Esophagus squamous epithelium (tissue), 5 donors: ENCODE measurements at regions not wholly inside any gene's neighbourhood (a gene's known extent, or its start where the extent isn't known, plus 50 kb on each side); places are given as distances from the start of the nearest gene placed in this dataset.
"Not testable (repeated sequence)": the region's sequence is repeated elsewhere in the genome, so short reads cannot be mapped to it uniquely, and the experiment has no call there.

Experiments used
- DNase-seq: peaks from one replicate; lab custom pipeline; 2025; lab: John Stamatoyannopoulos, UW
- H3K27ac ChIP-seq, 4 donors: fragments of 200-600 bp; sonication (generic); one replicate each; pipeline ENCODE4 v1.5.1; 2016 to 2019; ENCODE audit warnings: mild to moderate bottlenecking in 1 of 4
- H3K27me3 ChIP-seq, 4 donors: fragments of 200-600 bp; sonication (generic); 1 replicate in 3 of 4; 2 replicates in 1 of 4; pipeline versions ENCODE4 v1.5.1 to v1.6.0; 2017 to 2021; ENCODE audit warnings: antibody characterized with exemption in 1 of 4
- H3K36me3 ChIP-seq, 3 donors: fragments of 200-600 bp; sonication (generic); one replicate each; pipeline ENCODE4 v1.5.1; 2016 to 2019
- H3K4me1 ChIP-seq, 3 donors: fragments of 200-600 bp; sonication (generic); one replicate each; pipeline ENCODE4 v1.5.1; 2017 to 2019
- H3K4me3 ChIP-seq, 4 donors: fragments of 200-600 bp; sonication (generic); 1 replicate in 3 of 4; 2 replicates in 1 of 4; pipeline ENCODE4 v1.5.1; 2016 to 2019; ENCODE audit warnings: mild to moderate bottlenecking in 2 of 4, moderate library complexity in 1 of 4
- H3K9me3 ChIP-seq, 3 donors: fragments of 200-600 bp; sonication (generic); one replicate each; pipeline ENCODE4 v1.5.1; 2016 to 2019
- CTCF ChIP-seq, 6 experiments: fragments of 450-650 bp in 4 of 6; fragments of 200-600 bp in 2 of 6; sonication (generic) in 2 of 6; IDR thresholded peaks; one replicate each; pipeline ENCODE4 v1.5.1; 2016 to 2019; ENCODE audit warnings: antibody characterized with exemption in 6 of 6, mild to moderate bottlenecking in 4 of 6, moderate library complexity in 4 of 6
- POLR2A ChIP-seq, 4 donors: fragments of 450-650 bp; IDR thresholded peaks; one replicate each; pipeline ENCODE4 v1.6.1; 2017; ENCODE audit warnings: antibody characterized with exemption in 4 of 4, mild to moderate bottlenecking in 4 of 4, moderate library complexity in 3 of 4
- WGBS, 2 donors: methylation state at CpG; one replicate each; pipeline ENCODE4 v1.1.5; 2018; 5-methylcytosine and 5-hydroxymethylcytosine counted together
- intact Hi-C: fragments of 100-400 bp; cut with DNase I; formaldehyde crosslinking; loops from one replicate; pipeline ENCODE4 v1.15.0; 2022
- donor health status: DM: yes; HTN: yes; CAD: no.

- H3K27me3 ChIP-seq: no peaks in the 10 kb centered on the region
- TF ChIP-seq POLR2A (IDR thresholded peaks at IDR 0.05) (no peak), CTCF (IDR thresholded peaks at IDR 0.05) (no peak)
- no peaks in the 10 kb centered on the region for H3K36me3 ChIP-seq
- H3K27ac ChIP-seq: no peak overlapping the region
- H3K4me3 ChIP-seq: no peak overlapping the region
- no peaks in the 10 kb centered on the region for H3K4me1 ChIP-seq
- intact Hi-C loops: no loop called here
- no peak for DNase-seq
- H3K9me3 ChIP-seq: no peaks in the 10 kb centered on the region
Observed at GRCh38 chr10:33055625-33056024, 97.6 kb upstream of the ITGB1 start.

- Histone ChIP-seq H3K4me1 (no peaks in the 10 kb centered on the region), H3K27me3 (no peaks in the 10 kb centered on the region), H3K36me3 (no peaks in the 10 kb centered on the region), H3K4me3 (no peak overlapping the region), H3K27ac (no peak overlapping the region), H3K9me3 (no peaks in the 10 kb centered on the region)
- TF ChIP-seq POLR2A (IDR thresholded peaks at IDR 0.05) (no peak), CTCF (IDR thresholded peaks at IDR 0.05) (no peak)
- no peak for DNase-seq
- intact Hi-C loops: no loop called here
- 63 to 66% methylated on average over 8 to 9 of the region's 9 CpGs for WGBS, 2 donors
Observed at GRCh38 chr10:33052915-33053810, 95.1 kb upstream of the ITGB1 start.

GRCh38 chr10:33052263-33052875 is 94.3 kb upstream of the ITGB1 start:
- no peak for DNase-seq
- H3K9me3 ChIP-seq: no peaks in the 10 kb centered on the region
- no peak overlapping the region for H3K27ac ChIP-seq
- intact Hi-C loops: no loop called here
- H3K27me3 ChIP-seq: no peaks in the 10 kb centered on the region
- TF ChIP-seq CTCF (IDR thresholded peaks at IDR 0.05): no peak
- no peak for TF ChIP-seq POLR2A (IDR thresholded peaks at IDR 0.05)
- WGBS, 2 donors: 61 to 87% methylated on average over 7 of the region's 7 CpGs
- H3K4me1 ChIP-seq: no peaks in the 10 kb centered on the region
- H3K36me3 ChIP-seq: no peaks in the 10 kb centered on the region
- H3K4me3 ChIP-seq: no peak overlapping the region

- H3K9me3 ChIP-seq, H3K36me3 ChIP-seq, intact Hi-C loops, DNase-seq, H3K27me3 ChIP-seq, H3K27ac ChIP-seq, H3K4me3 ChIP-seq, H3K4me1 ChIP-seq: not testable (repeated sequence)
- WGBS, 2 donors: 92% methylated on average over 19 to 23 of the region's 33 CpGs
Observed at GRCh38 chr10:33049963-33050920, 92.2 kb upstream of the ITGB1 start.

GRCh38 chr10:33048223-33048622 is 90.2 kb upstream of the ITGB1 start:
- Histone ChIP-seq H3K27me3 (no peaks in the 10 kb centered on the region), H3K4me1 (no peaks in the 10 kb centered on the region), H3K27ac (no peak overlapping the region), H3K36me3 (no peaks in the 10 kb centered on the region), H3K4me3 (no peak overlapping the region), H3K9me3 (no peaks in the 10 kb centered on the region)
- WGBS, 2 donors: 100% methylated on average over 3 to 4 of the region's 5 CpGs
- intact Hi-C loops: no loop called here
- TF ChIP-seq POLR2A (IDR thresholded peaks at IDR 0.05): no peak
- no peak for TF ChIP-seq CTCF (IDR thresholded peaks at IDR 0.05)
- DNase-seq: no peak
